ENCODE measurements at regions not wholly inside any gene's neighbourhood (a gene's known extent, or its start where the extent isn't known, plus 50 kb on each side); places are given as distances from the start of the nearest gene placed in this dataset.

- no peak overlapping the region for H3K4me3 ChIP-seq (ENCODE audit: low read depth, low read length)
- DNase-seq (ENCODE audit: low read depth): no peak
- TF ChIP-seq MYC (IDR thresholded peaks at IDR 0.05; ENCODE audit: low read depth, low read length): no peak
- TF ChIP-seq POLR2A (IDR thresholded peaks at IDR 0.05; ENCODE audit: extremely low read depth, insufficient read length): no peak
Observed at GRCh38 chr12:73361864-73362230, 1089.7 kb downstream of the TRHDE start.

GRCh38 chr12:73362666-73363065 lies 1090.5 kb downstream of the TRHDE start:
- no peak overlapping the region for H3K4me3 ChIP-seq (ENCODE audit: low read depth, low read length)
- no peak for DNase-seq (ENCODE audit: low read depth)
- no peak for TF ChIP-seq POLR2A (IDR thresholded peaks at IDR 0.05; ENCODE audit: extremely low read depth, insufficient read length)
- TF ChIP-seq MAX (IDR thresholded peaks at IDR 0.05; ENCODE audit: low read depth, low read length): no peak
- no peak for TF ChIP-seq MYC (IDR thresholded peaks at IDR 0.05; ENCODE audit: low read depth, low read length)
- no peak for TF ChIP-seq CTCF (IDR thresholded peaks at IDR 0.05; ENCODE audit: low read depth, low read length)

- no peak overlapping the region for H3K4me3 ChIP-seq (ENCODE audit: low read depth, low read length)
- TF ChIP-seq MYC (IDR thresholded peaks at IDR 0.05; ENCODE audit: low read depth, low read length) (no peak), MAX (IDR thresholded peaks at IDR 0.05; ENCODE audit: low read depth, low read length) (no peak), POLR2A (IDR thresholded peaks at IDR 0.05; ENCODE audit: extremely low read depth, insufficient read length) (no peak), CTCF (IDR thresholded peaks at IDR 0.05; ENCODE audit: low read depth, low read length) (no peak)
- no peak for DNase-seq (ENCODE audit: low read depth)
Observed at GRCh38 chr12:73372856-73373255, 1100.7 kb downstream of the TRHDE start.

GRCh38 chr12:73374360-73374759 lies 1102.2 kb downstream of the TRHDE start:
- no peak overlapping the region for H3K4me3 ChIP-seq (ENCODE audit: low read depth, low read length)
- DNase-seq (ENCODE audit: low read depth): no peak
- TF ChIP-seq MYC (IDR thresholded peaks at IDR 0.05; ENCODE audit: low read depth, low read length) (no peak), POLR2A (IDR thresholded peaks at IDR 0.05; ENCODE audit: extremely low read depth, insufficient read length) (no peak), MAX (IDR thresholded peaks at IDR 0.05; ENCODE audit: low read depth, low read length) (no peak), CTCF (IDR thresholded peaks at IDR 0.05; ENCODE audit: low read depth, low read length) (no peak)

- no peak for DNase-seq (ENCODE audit: low read depth)
- TF ChIP-seq POLR2A (IDR thresholded peaks at IDR 0.05; ENCODE audit: extremely low read depth, insufficient read length): no peak
- no peak for TF ChIP-seq MAX (IDR thresholded peaks at IDR 0.05; ENCODE audit: low read depth, low read length)
- no peak for TF ChIP-seq CTCF (IDR thresholded peaks at IDR 0.05; ENCODE audit: low read depth, low read length)
- TF ChIP-seq MYC (IDR thresholded peaks at IDR 0.05; ENCODE audit: low read depth, low read length): no peak
- no peak overlapping the region for H3K4me3 ChIP-seq (ENCODE audit: low read depth, low read length)
Observed at GRCh38 chr12:73383584-73384222, 1111.5 kb downstream of the TRHDE start.

- DNase-seq (ENCODE audit: low read depth): no peak
- TF ChIP-seq CTCF (IDR thresholded peaks at IDR 0.05; ENCODE audit: low read depth, low read length): no peak
- TF ChIP-seq MAX (IDR thresholded peaks at IDR 0.05; ENCODE audit: low read depth, low read length): no peak
- TF ChIP-seq POLR2A (IDR thresholded peaks at IDR 0.05; ENCODE audit: extremely low read depth, insufficient read length): no peak
- TF ChIP-seq MYC (IDR thresholded peaks at IDR 0.05; ENCODE audit: low read depth, low read length): no peak
- no peak overlapping the region for H3K4me3 ChIP-seq (ENCODE audit: low read depth, low read length)
Observed at GRCh38 chr12:73384592-73384991, 1112.4 kb downstream of the TRHDE start.
